ENCODE measurements at regions not wholly inside any gene's neighbourhood (a gene's known extent, or its start where the extent isn't known, plus 50 kb on each side); places are given as distances from the start of the nearest gene placed in this dataset.
A peak's percentile ranks its signal among the peaks of the same experiment; 100 is the strongest.

DNA sequence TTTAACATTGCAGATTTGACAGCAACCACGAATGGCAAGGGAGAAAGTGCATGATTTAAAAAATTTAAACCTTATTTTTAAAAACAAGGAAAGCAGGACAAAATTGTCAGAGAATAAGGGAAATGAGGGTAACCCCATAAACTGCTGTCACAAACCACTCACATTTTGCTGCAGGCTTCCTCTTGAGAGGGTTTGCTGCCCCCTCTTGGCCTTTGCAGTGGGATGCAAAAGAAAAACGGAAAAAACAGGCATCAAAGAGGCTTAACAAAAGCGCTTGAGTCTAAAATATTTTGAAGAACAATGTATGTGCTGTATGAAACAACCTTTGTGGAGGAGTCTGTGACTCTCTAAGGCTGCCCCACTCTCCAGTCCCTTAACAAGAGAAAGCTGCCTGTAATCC, 91.6 kb downstream of the TMX3 start:
- peak in 1 of 2 experiments; percentile 39 for DNase-seq

DNA sequence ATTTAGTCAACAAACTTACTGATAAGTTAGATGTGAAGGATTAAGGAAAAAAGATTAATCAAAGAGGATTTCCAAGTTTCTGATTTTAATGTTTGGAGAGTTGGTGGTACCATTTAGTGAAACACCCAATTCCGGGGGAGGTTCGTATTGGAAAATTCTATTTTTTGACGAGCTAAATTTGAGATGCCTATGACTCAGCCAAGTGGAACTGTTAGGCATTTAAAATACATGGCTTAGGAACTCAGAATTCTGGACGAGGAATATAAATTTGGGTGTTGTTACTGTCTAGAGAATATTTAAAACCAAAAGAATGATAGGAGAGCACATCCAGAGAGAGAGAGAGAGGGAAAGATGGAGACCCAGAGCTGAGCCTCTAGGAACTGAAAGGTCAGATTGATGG, 103.6 kb downstream of the TMX3 start:
- DNase-seq = no peak

DNA sequence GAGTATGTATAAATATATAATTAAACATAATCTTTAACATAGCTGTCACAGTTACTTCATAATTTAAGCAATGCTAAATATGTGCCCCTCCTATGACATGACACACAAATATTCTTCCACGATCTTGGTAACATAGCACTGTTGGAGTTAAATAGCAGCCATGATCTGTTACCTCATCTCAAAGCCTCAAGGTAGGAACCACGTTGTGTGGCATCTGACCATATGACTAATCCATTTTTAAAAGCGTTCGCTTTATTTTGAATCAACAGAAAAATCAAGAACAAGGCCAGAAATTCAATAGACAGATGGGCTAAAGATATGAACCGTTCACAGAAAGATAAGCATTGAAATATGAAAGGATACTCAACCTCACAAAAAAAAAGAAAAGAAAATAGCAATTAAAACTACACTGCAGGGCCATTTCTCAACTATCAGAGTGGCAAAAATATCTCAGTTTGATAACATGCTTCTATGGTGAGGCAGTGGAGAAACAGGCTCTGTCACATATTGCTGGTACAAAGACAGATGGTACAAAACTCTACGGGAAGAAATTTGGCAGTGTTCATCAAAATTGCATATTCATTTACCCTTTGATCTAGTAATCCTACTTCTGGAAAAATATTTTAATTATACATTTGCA, 105.9 kb downstream of the TMX3 start:
- DNase-seq = peak; percentile 23 to 79

DNA sequence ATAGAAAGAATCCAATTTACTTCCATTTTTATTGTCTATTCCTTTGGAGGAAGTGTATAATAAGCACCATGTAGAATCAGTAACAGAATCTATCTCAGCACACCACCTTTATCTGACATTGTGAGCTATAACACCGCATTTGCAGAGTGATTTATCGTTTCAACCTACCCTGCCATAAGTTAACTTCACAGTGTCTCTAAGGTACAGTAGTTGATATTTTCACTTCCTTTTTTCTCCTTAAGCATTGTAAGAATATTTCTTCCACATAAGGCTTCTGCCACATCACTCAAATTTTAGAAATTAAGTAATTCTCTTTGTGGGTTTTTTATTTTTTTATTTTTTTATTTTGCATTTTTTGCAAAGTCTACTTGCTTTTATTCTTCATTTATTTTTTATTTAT, 107.1 kb downstream of the TMX3 start:
- DNase-seq = no peak

DNA sequence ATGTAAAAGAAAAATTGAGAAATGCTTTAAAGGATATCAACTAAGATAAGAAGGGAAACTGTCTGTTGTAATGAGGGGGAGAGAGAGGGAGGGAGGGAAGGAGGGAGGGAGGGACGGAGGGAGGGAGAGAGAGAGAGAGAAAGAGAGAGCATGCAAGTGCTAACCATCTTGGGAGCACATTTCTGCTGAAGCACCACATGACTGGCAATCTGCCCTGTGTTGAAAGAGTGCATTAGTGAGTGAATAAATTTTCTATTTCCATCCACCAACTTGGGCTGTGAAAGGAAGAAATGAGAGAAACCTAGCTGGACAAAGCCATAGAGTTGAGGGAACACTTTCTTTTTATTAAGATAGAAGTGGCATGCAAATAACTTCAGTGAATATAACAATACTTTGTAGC, 110.7 kb downstream of the TMX3 start:
- DNase-seq = no peak

DNA sequence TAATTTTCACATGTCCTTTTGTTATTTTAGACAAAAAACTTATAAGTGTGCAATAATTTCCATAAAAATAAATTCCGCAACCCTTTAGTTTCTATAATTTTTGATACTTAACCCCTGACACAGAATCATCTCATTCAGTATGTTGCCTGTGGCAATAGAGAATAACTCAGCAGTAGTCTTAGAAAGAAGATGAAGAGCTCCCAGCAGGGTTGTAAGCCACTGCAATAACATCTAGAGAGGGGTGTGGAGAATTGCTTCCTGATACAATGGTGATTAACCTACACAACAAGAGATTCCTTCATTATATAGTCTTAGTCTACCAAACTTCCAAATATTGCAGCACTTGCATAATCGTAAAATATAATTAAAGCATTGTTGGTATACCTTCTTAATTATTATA, 118.9 kb downstream of the TMX3 start:
- DNase-seq = no peak

DNA sequence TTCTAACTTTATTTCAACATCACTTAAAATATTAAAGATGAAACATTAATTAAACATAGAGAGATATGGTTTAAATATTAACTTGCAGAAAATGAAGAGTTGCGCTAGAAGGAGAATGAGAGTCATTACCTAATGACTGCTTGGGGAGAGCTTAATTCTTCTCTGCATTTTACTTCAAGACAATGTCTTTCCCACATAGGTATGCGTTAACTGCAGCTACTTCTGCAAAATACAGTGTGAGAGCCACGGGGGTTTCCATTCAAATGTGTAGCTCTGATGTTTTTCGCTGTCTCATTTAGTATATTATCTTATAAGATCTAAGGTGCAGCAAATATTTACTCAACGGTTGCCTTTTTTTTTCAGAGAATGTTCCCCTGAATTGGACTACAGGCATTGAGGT, 126.7 kb downstream of the TMX3 start:
- no peak for DNase-seq

DNA sequence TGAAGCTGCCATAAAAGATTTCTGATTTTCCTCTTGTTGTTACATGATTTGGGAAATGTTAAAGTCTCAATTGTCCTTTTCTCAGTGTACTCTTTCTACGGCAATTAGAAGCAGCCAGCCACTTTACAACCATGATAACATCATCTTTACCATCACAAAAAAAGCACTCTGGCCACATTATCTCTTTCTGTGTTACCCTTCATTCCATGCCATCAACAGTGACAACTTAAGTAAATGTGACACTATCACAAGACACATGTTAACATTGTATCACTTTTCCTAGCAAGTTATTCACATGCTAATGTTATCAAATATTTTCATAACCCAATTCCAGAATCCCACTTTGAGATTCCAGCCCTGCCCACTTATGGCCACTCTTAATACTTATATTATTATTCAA, 131.2 kb downstream of the TMX3 start:
- DNase-seq = no peak

DNA sequence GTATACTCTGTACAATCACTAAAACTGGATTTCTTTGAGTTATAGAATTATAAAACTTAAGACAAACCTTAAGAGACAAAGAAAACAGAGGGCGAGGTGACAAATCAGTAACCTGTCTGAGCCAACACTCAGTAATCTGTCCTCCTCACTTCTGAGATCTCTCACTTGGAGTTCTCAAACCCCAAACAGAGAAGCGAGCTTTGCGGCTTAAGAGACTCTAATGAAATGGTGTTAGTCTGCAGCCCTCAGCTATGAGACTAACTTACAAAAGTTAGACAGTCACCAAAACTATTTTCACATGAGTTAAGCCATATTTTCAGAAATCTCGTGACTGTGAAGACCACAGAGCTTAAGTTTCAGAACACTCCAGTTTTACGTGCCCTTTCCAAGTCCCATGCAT, 140.6 kb downstream of the TMX3 start:
- DNase-seq = no peak

DNA sequence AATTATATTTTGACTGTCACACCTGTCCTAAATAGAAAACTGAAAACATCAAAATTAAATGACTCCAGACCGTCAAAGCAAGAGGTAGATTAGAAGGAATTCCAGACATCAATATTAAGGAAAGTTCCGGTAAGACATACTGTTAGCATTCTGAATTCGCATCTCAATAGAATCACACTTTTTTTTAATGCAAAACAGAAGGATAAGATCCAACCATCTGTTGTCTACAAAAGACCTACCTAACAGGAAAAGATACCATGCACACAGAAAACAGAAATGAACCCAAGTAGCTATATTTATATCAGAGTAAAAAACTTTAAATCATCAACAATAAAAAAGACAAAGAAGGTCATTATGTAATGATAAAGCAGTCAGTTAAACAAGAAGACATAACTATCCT, 145.0 kb downstream of the TMX3 start:
- no peak for DNase-seq

DNA sequence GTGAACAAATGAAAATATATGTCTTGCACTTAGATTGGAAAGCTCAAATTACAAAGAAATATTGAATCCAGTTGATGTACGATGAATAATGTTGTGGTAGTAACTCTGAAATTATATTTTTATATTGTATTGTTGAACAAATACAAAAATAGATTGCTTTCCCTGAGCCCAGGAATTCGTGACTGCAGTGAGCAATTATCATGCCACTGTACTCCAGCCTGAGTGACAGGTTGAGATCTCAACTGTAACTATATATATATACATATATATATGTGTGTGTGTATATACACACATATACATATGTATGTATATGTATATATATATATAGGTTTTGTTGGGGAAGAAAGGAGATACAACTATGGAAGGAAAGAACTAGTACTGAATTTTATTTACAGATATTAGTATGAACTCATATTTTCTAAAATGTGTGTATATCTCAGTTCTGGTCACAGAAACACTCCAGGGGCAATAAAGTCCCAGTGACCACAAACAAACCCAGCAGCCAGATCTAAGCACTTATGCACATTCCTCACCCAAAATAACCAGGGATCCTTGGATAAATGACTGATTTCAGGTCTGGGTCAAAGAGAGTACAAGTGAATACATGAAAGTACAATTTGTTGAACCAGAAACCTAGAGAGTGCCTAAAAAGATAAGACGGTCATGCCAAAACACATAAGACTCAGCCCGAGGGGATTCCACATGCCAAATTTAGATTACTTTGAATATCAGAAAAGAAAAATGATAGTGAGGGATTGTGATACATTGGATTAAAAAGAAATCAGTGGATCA, 146.3 kb downstream of the TMX3 start:
- no peak for DNase-seq

DNA sequence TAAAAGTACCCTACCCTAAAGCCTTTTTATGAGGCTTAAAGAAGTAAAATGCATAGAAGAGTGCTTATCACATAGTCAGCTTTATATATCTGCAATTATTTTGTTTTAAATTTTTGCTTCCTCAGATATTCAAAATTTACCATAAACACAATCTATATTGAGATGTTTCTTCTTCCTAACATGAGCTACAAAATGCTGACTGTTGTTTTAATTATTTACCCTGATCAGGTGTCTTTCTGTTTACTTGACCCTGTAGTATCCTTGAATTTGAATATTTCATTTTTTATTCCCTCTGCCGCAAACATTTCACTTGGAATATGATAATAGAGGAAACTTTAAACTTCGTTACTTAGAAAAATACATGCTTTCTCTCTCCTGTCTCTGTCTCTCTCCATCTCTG, 147.9 kb downstream of the TMX3 start:
- DNase-seq = no peak

DNA sequence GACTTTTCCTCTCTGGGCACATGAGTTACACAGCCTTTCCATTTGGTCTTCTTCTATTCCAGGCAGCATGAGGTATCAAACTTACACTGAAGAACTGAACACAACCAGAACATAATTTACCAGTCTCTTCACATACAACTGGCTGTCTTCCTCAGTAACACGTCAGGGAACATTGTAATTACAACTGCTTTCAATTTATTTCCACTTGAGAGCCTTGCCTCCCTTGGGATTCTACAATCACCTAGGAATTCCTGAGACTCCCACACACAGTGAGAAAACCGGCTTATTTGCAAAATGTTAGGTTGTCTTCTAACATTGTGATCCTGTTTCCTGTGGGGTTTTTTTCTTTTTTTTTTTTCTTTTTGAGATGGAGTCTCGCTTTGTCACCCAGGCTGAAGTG, 149.9 kb downstream of the TMX3 start:
- DNase-seq = no peak

DNA sequence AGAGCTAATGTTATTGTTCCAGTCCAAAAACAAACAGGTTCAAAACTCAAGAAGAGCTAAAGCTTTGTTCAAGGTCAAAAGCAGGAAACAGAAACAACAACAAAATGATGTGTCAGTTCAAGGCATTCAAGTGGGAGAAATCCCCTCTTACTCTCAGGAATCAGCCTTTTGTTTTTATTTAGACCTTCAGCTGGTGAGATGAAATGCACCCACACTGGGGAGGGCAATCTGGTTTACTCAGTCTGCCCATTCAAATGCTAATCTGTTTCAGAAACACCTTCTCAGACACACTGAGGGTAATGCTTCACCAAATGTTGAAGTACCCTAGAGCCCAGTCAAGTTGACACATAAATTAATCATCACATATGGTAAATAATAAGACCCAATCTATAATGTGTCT, 150.6 kb downstream of the TMX3 start:
- no peak for DNase-seq

DNA sequence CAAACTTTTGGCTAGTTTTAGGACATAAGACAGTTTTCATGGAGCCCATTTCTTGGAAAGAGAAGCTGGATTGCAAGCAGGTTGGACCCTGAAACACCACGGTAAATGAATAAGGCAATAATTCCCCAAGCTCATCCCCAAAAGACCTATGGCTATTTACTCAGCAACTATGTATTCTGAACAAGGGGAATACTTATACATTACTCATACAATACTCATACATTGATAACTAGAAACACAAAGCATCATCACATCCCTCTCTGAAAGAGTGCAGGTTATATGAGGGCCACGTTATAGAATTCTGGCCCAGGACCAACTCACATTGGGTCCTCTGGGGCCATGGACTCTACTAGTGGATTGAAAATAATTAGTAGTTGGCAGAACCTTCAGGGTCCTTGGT, 154.8 kb downstream of the TMX3 start:
- no peak for DNase-seq

DNA sequence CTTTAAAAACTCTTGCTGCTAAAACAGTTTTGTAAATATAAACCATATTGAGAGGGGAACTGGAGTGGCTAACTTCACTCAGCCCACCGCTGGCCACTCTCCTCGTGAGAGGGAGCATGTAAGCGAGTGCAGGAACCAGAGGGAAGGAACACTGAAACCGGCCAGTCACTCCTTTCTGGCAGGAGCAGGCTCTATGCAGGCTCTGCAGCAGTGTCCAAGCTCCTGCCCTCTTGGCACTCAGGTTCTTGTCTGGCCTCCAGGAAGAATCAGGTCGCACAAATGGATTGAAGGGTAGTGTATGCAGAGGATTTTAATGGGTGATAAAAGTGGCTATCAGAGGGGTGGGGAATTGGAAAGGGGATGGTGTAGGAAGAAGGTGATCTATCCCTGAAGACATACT, 157.7 kb downstream of the TMX3 start:
- peak; percentile 16 to 27 for DNase-seq

DNA sequence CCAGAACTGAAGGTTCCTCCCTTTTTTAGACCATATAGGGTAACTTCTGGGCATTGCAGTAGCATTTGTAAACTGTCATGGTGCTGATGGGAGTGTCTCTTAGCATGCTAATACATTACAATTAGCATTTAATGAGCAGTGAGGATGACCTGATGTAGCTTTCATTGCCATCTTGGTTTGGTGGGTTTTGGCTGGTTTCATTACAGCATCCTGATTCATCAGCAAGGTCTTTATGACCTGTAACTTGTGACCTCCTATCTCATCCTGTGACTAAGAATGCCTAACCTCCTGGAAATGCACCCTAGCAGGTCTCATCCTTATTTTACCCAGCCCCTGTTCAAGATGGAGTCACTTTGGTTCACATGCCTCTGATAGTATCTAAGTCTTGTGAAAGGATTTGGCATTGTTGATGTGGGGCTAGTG, 159.0 kb downstream of the TMX3 start:
- no peak for DNase-seq

DNA sequence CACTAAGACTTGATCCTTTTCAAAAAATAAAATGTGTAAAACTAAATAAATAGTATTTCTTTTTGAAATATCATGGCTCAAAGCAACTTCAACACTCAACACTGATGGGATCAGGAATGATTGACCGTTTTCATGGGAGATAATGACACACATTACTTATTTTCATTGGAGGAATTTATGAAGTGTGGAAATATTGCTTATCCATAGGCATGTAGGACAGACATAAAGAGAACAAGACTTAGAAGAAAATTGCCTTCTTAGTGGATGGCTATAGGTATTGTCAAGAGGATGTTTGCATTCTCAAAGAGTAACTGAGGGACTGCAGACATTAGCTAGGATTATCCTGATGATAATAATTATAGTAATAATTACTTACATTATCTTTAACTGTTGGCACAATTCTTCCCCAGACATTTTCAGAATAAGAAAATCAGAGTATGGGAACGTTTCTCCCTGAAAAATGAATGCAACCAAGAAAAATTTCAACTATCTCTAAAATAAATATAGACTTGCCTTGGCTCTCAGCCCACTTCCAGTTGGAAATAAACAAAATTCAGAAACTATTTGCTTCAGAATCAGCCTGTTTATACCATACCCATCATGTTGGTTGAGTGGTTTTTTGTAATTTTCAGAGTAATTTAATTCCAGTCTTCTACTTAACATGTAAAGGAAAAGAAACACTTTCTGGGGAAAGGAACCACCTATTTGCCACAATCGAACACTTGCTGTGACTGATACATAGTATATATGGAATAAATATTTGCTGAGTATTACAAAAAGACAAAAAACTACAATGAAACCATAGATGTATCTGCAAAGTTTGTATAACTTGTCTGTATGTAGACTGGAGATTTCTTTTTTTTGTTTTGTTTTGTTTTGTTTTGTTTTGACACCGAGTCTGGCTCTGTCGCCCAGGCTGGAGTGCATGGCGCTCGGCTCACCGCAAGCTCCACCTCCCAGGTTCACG, 165.7 kb downstream of the TMX3 start:
- DNase-seq = no peak

DNA sequence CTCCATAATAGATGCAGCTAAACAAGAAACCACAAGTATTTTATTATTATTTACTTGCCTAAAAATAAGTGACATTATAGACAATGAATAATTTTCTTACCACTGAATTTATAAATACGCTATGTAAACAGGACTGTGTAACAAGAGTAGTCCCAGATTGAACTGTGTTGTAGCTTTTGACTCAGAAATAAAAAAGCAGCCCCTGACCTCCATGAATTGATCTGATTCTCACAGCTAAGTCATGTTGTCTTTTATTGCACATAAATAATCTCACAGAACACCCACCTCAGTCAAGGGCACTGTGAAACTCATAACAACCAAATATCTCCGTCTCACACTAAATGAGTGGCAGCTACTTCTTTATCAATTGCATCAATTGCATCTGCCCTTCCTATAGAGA, 171.6 kb downstream of the TMX3 start:
- DNase-seq = no peak

DNA sequence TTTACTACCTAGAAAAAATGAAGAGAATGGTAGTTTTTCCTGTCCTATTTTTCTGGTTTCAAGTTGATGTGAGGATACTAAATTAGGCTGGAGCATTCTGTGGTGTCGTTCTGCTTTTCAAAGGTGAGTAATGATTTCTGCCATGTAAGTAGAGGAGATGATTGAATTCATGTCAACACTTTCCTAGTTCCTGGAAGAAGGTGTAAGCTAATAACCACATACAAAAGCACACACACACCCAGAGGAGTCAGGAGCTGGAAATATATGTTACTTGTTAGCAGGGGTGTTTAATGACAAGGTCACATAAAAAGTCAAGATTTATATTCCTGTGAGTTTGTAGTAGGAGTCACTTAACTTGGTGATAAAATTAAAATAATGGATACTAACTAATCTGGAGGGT, 172.1 kb downstream of the TMX3 start:
- DNase-seq = no peak

DNA sequence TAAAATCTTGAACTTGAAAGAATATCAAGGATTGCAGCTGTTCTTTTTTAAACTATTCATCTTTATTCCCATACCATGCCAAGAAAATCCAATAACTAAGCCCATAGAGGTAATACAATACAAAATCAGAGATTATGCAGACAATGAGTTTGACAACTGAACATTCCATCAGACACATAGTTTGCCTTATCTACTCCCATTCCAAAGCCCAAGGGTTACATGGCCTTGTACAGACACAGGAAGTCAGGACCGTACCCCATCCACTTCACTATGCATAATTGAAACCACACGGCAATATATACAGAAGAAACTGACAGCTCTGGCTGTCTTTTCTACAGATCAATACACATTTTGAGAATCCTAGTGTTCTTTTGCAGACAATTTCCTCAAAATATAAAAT, 181.3 kb downstream of the TMX3 start:
- DNase-seq = no peak

DNA sequence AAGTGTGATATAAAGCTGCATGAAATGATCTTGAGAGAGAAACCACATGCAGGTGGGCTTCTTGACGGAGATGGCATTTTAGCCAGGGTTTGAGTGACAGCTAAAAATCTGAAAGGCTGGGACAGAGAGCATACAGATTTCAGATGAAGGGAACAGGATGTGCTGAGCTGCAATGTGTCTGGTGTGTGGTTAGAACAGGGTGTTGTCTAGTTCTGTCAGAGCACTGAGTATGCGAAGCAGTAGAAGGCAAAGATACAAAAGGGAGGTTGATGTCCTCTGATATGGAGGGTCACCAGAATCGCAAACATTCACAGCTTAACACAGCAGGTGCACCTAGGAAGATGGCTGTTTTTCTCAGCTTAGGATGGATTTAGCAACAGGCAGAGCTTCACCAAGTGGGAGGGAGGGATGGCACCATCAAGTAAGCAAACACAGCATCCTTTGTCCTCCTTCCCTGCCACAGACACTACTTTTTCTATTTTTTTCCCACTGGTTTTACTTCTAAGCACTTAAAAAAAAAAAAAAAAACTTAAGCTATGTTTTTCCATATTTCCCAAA, 182.5 kb downstream of the TMX3 start:
- DNase-seq = no peak

DNA sequence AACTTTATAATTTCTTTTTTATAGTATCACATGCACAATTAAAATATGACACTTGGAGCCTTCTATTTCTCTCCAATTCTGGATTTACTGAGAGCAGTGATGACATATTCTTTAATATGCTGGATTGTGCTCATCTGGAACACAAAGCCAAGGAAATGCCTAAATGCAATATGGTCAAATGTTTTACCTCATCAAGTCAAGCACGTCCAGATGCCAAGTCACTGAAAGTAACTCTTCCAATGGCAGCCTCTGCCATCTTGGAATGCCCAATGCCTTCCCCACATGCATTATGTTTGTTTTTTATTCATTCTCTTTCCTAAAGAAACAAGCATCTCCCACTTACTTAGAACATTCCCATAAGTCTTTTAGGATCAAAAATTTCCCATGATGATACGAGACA, 189.8 kb downstream of the TMX3 start:
- no peak for DNase-seq
